ENCODE measurements at regions not wholly inside any gene's neighbourhood (a gene's known extent, or its start where the extent isn't known, plus 50 kb on each side); places are given as distances from the start of the nearest gene placed in this dataset.

DNA sequence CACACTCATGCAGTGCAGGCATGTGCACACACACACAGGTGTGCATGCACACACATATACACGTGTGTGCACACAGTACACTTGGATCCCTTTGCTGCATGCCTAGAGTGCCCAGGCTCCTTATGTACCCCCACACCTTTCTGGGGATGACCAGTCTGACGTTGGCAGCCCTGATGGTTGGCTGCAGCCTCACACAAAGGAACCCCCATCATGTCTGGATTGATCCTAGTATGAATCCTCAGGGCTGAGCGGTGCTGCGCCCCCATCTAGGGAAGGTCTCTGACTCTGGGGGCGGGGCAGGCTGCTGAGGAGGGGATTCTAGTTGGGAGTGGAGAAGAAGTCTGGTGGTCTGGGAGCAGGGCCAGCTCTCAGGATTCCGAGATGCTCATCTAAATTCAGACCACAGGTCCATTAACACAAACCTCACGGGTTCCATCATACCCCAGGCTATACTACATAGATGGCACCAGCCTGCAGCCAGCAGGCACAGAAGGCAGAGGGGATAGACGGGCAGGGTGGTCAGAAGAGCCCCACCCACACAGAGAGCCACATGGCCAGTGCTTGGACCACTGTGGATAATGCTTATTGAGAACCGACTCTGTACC lies 50.5 kb upstream of the OLFM1 start:
- DNase-seq (ENCODE audit: extremely low read depth, low read depth) = no peak
- TF ChIP-seq, protein P1, sequence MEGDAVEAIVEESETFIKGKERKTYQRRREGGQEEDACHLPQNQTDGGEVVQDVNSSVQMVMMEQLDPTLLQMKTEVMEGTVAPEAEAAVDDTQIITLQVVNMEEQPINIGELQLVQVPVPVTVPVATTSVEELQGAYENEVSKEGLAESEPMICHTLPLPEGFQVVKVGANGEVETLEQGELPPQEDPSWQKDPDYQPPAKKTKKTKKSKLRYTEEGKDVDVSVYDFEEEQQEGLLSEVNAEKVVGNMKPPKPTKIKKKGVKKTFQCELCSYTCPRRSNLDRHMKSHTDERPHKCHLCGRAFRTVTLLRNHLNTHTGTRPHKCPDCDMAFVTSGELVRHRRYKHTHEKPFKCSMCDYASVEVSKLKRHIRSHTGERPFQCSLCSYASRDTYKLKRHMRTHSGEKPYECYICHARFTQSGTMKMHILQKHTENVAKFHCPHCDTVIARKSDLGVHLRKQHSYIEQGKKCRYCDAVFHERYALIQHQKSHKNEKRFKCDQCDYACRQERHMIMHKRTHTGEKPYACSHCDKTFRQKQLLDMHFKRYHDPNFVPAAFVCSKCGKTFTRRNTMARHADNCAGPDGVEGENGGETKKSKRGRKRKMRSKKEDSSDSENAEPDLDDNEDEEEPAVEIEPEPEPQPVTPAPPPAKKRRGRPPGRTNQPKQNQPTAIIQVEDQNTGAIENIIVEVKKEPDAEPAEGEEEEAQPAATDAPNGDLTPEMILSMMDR (IDR thresholded peaks at IDR 0.05; ENCODE audit: low read depth, low read length) = no peak

DNA sequence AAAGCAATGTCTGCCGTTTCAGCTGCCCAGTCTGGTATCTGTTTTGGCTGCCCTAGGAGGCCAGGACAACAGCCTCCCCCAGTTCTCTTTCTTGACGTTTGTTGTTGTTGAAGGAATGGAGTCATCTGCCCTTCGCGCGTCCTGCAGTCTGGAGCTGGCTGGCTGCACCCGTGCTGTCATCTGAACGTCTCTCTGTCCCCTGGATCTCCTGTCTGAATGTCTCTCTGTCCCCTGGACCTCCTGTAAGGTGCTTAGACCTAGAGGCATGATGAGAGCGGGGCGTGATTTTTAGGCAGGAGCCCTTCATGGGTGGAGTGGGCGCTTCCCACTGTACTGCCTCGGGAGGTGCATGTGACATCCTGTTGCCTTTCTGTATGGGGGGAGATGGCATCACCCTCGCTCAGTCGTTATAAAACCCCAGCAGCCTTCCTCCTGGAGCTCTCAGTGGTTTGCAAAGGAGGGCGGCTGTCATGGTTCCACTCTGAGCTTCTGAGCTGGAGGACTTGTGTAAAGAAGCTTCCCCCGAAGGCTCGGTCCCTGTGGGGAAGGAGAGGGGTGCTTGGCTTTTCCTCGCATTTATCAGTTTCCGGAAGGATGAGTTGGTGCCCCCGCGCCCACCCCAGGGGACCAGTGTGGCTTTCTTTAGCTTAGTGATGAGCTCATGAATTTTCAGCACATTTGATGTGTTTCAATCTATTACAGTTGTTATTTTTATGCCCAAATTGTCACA lies 49.8 kb upstream of the OLFM1 start:
- DNase-seq (ENCODE audit: extremely low read depth, low read depth) = no peak
- TF ChIP-seq, protein P1 (IDR thresholded peaks at IDR 0.05; ENCODE audit: low read depth, low read length) = no peak

All from AG09319 (cell line).